ENCODE measurements at regions not wholly inside any gene's neighbourhood (a gene's known extent, or its start where the extent isn't known, plus 50 kb on each side); places are given as distances from the start of the nearest gene placed in this dataset.

DNA sequence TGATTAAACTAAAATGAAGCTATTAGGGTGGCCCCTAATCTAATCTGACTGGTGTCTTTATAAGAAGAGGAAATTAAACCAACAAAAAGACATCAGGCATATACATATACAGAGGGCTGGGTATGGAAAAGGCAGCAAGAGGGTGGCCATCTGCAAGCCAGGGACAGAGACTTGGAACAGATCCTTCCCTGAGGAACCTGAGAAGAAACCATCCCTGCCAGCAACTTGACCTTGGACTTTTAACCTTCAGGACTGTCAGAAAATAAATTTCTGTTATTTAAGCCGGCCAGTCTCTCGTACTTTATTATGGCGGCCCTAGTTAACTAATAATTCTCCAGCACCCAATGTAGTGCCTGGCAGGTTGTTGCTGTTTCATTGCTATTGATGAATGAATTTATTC, 361.5 kb upstream of the PDGFD start:
- peaks cover 2% of the 10 kb centered on the region for H3K27me3 Mint-ChIP-seq (ENCODE audit: insufficient read depth, low read depth)

DNA sequence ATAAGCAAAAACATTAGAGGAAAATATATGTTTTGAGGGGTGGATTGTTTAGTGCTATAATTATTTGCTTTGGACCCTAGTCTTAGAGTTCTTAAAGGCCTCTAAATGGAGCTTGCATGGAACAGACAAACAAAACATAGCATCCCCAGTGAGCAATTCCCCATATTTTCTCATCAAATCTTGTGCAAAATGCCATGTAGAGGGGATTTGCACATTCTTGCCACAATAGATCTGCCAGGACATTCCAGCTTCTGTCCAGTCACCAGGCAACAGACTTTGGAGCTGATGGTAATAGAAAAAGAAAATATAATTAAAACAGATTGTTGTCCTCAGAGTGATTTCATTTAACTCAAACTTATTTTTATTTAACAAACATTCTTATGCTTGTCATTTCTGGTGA, 360.3 kb upstream of the PDGFD start:
- H3K36me3 ChIP-seq: no peaks in the 10 kb centered on the region
- no peaks in the 10 kb centered on the region for H3K27me3 Mint-ChIP-seq (ENCODE audit: insufficient read depth, low read depth)
- peaks cover 22% of the 10 kb centered on the region for H3K4me1 Mint-ChIP-seq
- no peak overlapping the region for H2AFZ ChIP-seq (replicated peaks)
- no peaks in the 10 kb centered on the region for H4K20me1 ChIP-seq (ENCODE audit: low read depth)
- peak overlapping the region; percentile 48 for H3K27ac Mint-ChIP-seq
- no peaks in the 10 kb centered on the region for H3K79me2 ChIP-seq (ENCODE audit: low read depth)
- no peak overlapping the region for H3K9ac ChIP-seq
- H3K4me2 ChIP-seq: no peak overlapping the region
- no peaks in the 10 kb centered on the region for H3K9me3 ChIP-seq (ENCODE audit: low read depth)
- H3K4me1 ChIP-seq: no peaks in the 10 kb centered on the region
- DNase-seq (ENCODE audit: low spot score): no peak
- no peak overlapping the region for H3K4me3 Mint-ChIP-seq
- no peak overlapping the region for H3K27ac ChIP-seq
- no peaks in the 10 kb centered on the region for H3K9me3 Mint-ChIP-seq
- no peak overlapping the region for H3K4me3 ChIP-seq
- no peak for TF ChIP-seq EZH2 (IDR thresholded peaks at IDR 0.05)
- TF ChIP-seq, protein P1, sequence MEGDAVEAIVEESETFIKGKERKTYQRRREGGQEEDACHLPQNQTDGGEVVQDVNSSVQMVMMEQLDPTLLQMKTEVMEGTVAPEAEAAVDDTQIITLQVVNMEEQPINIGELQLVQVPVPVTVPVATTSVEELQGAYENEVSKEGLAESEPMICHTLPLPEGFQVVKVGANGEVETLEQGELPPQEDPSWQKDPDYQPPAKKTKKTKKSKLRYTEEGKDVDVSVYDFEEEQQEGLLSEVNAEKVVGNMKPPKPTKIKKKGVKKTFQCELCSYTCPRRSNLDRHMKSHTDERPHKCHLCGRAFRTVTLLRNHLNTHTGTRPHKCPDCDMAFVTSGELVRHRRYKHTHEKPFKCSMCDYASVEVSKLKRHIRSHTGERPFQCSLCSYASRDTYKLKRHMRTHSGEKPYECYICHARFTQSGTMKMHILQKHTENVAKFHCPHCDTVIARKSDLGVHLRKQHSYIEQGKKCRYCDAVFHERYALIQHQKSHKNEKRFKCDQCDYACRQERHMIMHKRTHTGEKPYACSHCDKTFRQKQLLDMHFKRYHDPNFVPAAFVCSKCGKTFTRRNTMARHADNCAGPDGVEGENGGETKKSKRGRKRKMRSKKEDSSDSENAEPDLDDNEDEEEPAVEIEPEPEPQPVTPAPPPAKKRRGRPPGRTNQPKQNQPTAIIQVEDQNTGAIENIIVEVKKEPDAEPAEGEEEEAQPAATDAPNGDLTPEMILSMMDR (IDR thresholded peaks at IDR 0.05): no peak
- no peak for TF ChIP-seq EZH2phosphoT487 (IDR thresholded peaks at IDR 0.05)
- no peaks in the 10 kb centered on the region for H3K36me3 Mint-ChIP-seq
- H3F3A ChIP-seq (ENCODE audit: low read depth): no peaks in the 10 kb centered on the region
- H3K27me3 ChIP-seq: no peaks in the 10 kb centered on the region

More for the DNA sequence above, 361.5 kb upstream of the PDGFD start:
- Histone ChIP-seq H3F3A (ENCODE audit: low read depth) (no peaks in the 10 kb centered on the region), H3K27ac (no peak overlapping the region), H3K79me2 (ENCODE audit: low read depth) (no peaks in the 10 kb centered on the region), H2AFZ (replicated peaks) (no peak overlapping the region), H3K4me2 (no peak overlapping the region), H4K20me1 (ENCODE audit: low read depth) (no peaks in the 10 kb centered on the region), H3K9me3 (ENCODE audit: low read depth) (no peaks in the 10 kb centered on the region), H3K27me3 (no peaks in the 10 kb centered on the region), H3K9ac (no peak overlapping the region), H3K36me3 (no peaks in the 10 kb centered on the region), H3K4me3 (no peak overlapping the region), H3K4me1 (no peaks in the 10 kb centered on the region)
- no peaks in the 10 kb centered on the region for H3K9me3 Mint-ChIP-seq
- H3K4me3 Mint-ChIP-seq: no peak overlapping the region
- peaks cover 22% of the 10 kb centered on the region for H3K4me1 Mint-ChIP-seq
- no peak overlapping the region for H3K27ac Mint-ChIP-seq
- H3K36me3 Mint-ChIP-seq: no peaks in the 10 kb centered on the region
- DNase-seq (ENCODE audit: low spot score): no peak
- TF ChIP-seq, protein P1 (IDR thresholded peaks at IDR 0.05): no peak
- no peak for TF ChIP-seq EZH2phosphoT487 (IDR thresholded peaks at IDR 0.05)
- no peak for TF ChIP-seq EZH2 (IDR thresholded peaks at IDR 0.05)

DNA sequence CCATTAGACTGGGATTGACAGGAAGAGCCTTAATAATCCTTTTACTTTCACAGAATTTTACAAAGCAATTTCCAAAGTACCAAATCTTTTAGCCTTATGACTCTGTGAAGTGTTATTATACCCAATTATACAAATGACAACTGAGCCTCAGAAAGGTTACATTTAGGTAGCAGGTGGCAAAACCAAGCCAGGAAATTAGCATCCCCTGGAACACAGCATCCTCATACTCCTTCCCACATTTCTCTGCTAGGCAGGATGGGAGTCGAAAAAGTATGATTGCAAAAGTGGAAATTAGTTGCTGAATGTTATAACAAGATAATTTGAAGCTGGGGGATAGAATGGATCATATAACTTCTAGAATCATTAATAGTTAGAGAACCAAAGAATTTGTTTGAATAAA, 359.7 kb upstream of the PDGFD start:
- Histone ChIP-seq H3K27me3 (no peaks in the 10 kb centered on the region), H3K27ac (no peak overlapping the region), H3K9ac (no peak overlapping the region), H3K79me2 (ENCODE audit: low read depth) (no peaks in the 10 kb centered on the region), H3K4me2 (no peak overlapping the region), H3K4me1 (no peaks in the 10 kb centered on the region), H3K36me3 (no peaks in the 10 kb centered on the region), H3F3A (ENCODE audit: low read depth) (no peaks in the 10 kb centered on the region), H4K20me1 (ENCODE audit: low read depth) (no peaks in the 10 kb centered on the region), H3K4me3 (no peak overlapping the region), H3K9me3 (ENCODE audit: low read depth) (no peaks in the 10 kb centered on the region), H2AFZ (replicated peaks) (no peak overlapping the region)
- Mint-ChIP-seq H3K4me3 (no peak overlapping the region), H3K36me3 (no peaks in the 10 kb centered on the region), H3K27ac (no peak overlapping the region), H3K27me3 (ENCODE audit: insufficient read depth, low read depth) (no peaks in the 10 kb centered on the region), H3K9me3 (no peaks in the 10 kb centered on the region), H3K4me1 (peaks cover 22% of the 10 kb centered on the region)
- TF ChIP-seq, protein P1 (IDR thresholded peaks at IDR 0.05): no peak
- no peak for DNase-seq (ENCODE audit: low spot score)

DNA sequence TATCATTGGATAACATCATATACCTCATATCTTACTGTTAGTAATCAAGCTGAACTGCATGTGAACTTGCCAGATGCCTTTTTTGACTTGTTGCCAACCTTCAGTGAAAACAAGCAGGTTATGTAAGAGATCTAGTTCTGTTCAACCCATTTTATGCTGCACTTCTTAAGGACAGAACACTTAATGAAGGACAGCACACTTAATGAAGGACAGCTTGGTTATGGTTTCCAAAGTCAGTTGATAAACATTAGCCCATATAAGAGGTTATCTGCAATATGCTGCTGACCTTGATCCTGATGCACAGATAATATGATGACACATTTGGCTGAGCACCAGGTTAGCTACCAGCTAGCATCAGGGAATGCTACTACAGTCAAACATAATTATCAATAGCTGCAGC, 358.7 kb upstream of the PDGFD start:
- no peak overlapping the region for H3K4me3 Mint-ChIP-seq
- H3K4me2 ChIP-seq: no peak overlapping the region

More for the DNA sequence above, 358.7 kb upstream of the PDGFD start:
- TF ChIP-seq EZH2phosphoT487 (IDR thresholded peaks at IDR 0.05) (no peak), EZH2 (IDR thresholded peaks at IDR 0.05) (no peak)
- TF ChIP-seq, protein P1 (IDR thresholded peaks at IDR 0.05): no peak
- Histone ChIP-seq H3K79me2 (ENCODE audit: low read depth) (no peaks in the 10 kb centered on the region), H3F3A (ENCODE audit: low read depth) (no peaks in the 10 kb centered on the region), H3K9ac (no peak overlapping the region), H4K20me1 (ENCODE audit: low read depth) (no peaks in the 10 kb centered on the region), H3K4me3 (no peak overlapping the region), H2AFZ (replicated peaks) (no peak overlapping the region), H3K4me1 (no peaks in the 10 kb centered on the region), H3K9me3 (ENCODE audit: low read depth) (no peaks in the 10 kb centered on the region), H3K27me3 (no peaks in the 10 kb centered on the region), H3K27ac (no peak overlapping the region), H3K36me3 (no peaks in the 10 kb centered on the region)
- DNase-seq (ENCODE audit: low spot score): no peak
- Mint-ChIP-seq H3K36me3 (peaks cover 2% of the 10 kb centered on the region), H3K4me1 (peaks cover 22% of the 10 kb centered on the region), H3K27ac (no peak overlapping the region), H3K9me3 (no peaks in the 10 kb centered on the region), H3K27me3 (ENCODE audit: insufficient read depth, low read depth) (no peaks in the 10 kb centered on the region)
